PC-3 (cell line): ENCODE measurements at regions not wholly inside any gene's neighbourhood (a gene's known extent, or its start where the extent isn't known, plus 50 kb on each side); places are given as distances from the start of the nearest gene placed in this dataset.

Experiments
- ATAC-seq: fragments of 200-7000 bp; cut with Tn5 transposase; 2 replicates; pipeline ENCODE4 v1.9.1; 2020; ENCODE audit warnings: mild to moderate bottlenecking, moderate library complexity
- BruUV-seq: library from RNA; stranded (reverse); fragments of 400-500 nt; replicated peaks from 2 replicates; lab custom pipeline; 2021; lab: Mats Ljungman, UMichigan
- CTCF ChIA-PET: fragments of 300-600 bp; sonication (Branson Sonifier 250); formaldehyde crosslinking; loops from one replicate; lab custom pipeline; 2022; ENCODE audit warnings: antibody characterized with exemption; lab: Charles Lee
- POLR2A ChIA-PET: fragments of 300-600 bp; sonication (Branson Sonifier 250); formaldehyde crosslinking; loops from one replicate; lab custom pipeline; 2022; ENCODE audit warnings: antibody characterized with exemption; ENCODE audit not compliant: unreplicated experiment; lab: Charles Lee
- DNase-seq: peaks from one replicate; pipeline ENCODE4 v3.0.0-alpha.2; 2015
- H2AFZ ChIP-seq: fragments of 300-600 bp; sonication (generic); 2 replicates; pipeline ENCODE4 v1.6.0; 2016; ENCODE audit warnings: antibody characterized with exemption, low read length
- H3F3A ChIP-seq: fragments of 300-600 bp; sonication (generic); one replicate; pipeline ENCODE4 v1.6.0; 2017; ENCODE audit warnings: antibody characterized with exemption, low read length, control low read depth, mild to moderate bottlenecking; ENCODE audit not compliant: unreplicated experiment
- H3K27ac ChIP-seq: fragments of 300-600 bp; sonication (generic); 2 replicates; pipeline ENCODE4 v1.5.1; 2016; ENCODE audit warnings: mild to moderate bottlenecking, low read length
- H3K27me3 ChIP-seq: fragments of 300-600 bp; sonication (generic); 2 replicates; pipeline ENCODE4 v1.6.1; 2016; ENCODE audit warnings: low read length, mixed read lengths
- H3K36me3 ChIP-seq: fragments of 300-600 bp; sonication (generic); 2 replicates; pipeline ENCODE4 v1.6.1; 2016; ENCODE audit warnings: low read depth, mixed run types, low read length, mixed read lengths
- H3K4me1 ChIP-seq: fragments of 300-600 bp; sonication (generic); 2 replicates; pipeline ENCODE4 v1.5.1; 2016; ENCODE audit warnings: low read length; ENCODE audit not compliant: insufficient read depth
- H3K4me2 ChIP-seq: fragments of 300-600 bp; sonication (generic); 2 replicates; pipeline ENCODE4 v1.6.0; 2016; ENCODE audit warnings: low read length
- H3K4me3 ChIP-seq: fragments of 300-600 bp; sonication (generic); 2 replicates; pipeline ENCODE4 v1.5.1; 2016; ENCODE audit warnings: mild to moderate bottlenecking, low read length, mixed read lengths
- H3K79me2 ChIP-seq: fragments of 300-600 bp; sonication (generic); 2 replicates; pipeline ENCODE4 v1.6.1; 2017; ENCODE audit warnings: low read length, mixed read lengths
- H3K9ac ChIP-seq: fragments of 300-600 bp; sonication (generic); 2 replicates; pipeline ENCODE4 v1.6.0; 2016; ENCODE audit warnings: mild to moderate bottlenecking, low read length
- H3K9me2 ChIP-seq: fragments of 300-600 bp; sonication (generic); replicated peaks from 2 replicates; pipeline ENCODE4 v1.6.1; 2016; ENCODE audit warnings: mixed run types, low read length, mixed read lengths
- H3K9me3 ChIP-seq: fragments of 300-600 bp; sonication (generic); 2 replicates; pipeline ENCODE4 v1.6.1; 2016; ENCODE audit warnings: low read length, mixed read lengths
- H4K20me1 ChIP-seq: fragments of 300-600 bp; sonication (generic); 2 replicates; pipeline ENCODE4 v1.6.1; 2016; ENCODE audit warnings: low read length, mixed read lengths
- EZH2 ChIP-seq: fragments of 300-600 bp; sonication (generic); IDR thresholded peaks from one replicate; pipeline ENCODE4 v1.6.1; 2017; ENCODE audit warnings: antibody characterized with exemption, mild to moderate bottlenecking, low read length; ENCODE audit not compliant: unreplicated experiment
- EZH2phosphoT487 ChIP-seq: fragments of 300-600 bp; sonication (generic); IDR thresholded peaks from 2 replicates; pipeline ENCODE4 v1.6.1; 2018; ENCODE audit warnings: mild to moderate bottlenecking, antibody characterized with exemption, low read length, borderline replicate concordance
- intact Hi-C: fragments of 100-400 bp; cut with micrococcal nuclease; formaldehyde crosslinking; loops from 2 replicates; pipeline ENCODE4 v1.9.0; 2023
- TF ChIP-seq, protein P1 (sequence below): fragments of 300-600 bp; sonication (generic); conservative IDR thresholded peaks from 2 replicates; pipeline ENCODE4 v1.5.1; 2017; ENCODE audit warnings: antibody characterized with exemption, low read depth, mild to moderate bottlenecking, low read length

DNA sequence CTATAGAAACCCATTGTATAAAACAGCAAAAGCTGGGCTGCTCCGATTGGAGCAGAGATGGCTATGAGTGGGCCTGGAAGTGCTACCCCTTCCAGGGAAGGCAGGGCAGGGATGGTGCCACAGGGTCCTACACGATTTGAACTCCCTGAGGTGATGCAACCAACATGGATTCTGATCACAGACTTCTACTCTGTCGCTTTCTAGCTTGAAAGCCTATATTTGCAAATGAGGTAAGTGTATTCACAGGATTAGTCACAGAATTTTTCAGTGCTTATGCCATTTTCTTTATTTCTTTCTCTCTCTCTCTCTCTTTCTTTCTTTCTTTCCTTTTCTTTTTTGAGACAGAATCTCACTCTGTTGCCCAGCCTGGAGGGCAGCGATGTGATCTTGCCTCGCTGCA is 179.0 kb downstream of the SPRY2 start:
- Histone ChIP-seq H3K36me3 (no peaks in the 10 kb centered on the region), H3F3A (no peaks in the 10 kb centered on the region), H3K27me3 (no peaks in the 10 kb centered on the region), H3K9me2 (no peaks in the 10 kb centered on the region), H2AFZ (no peak overlapping the region), H3K9ac (no peak overlapping the region), H3K27ac (no peak overlapping the region), H3K4me1 (no peaks in the 10 kb centered on the region), H3K4me2 (no peak overlapping the region), H3K4me3 (no peak overlapping the region), H4K20me1 (no peaks in the 10 kb centered on the region), H3K79me2 (no peaks in the 10 kb centered on the region), H3K9me3 (no peaks in the 10 kb centered on the region)
- intact Hi-C loops, result no loop called here
- BruUV-seq, result no TSS peak
- no peak for DNase-seq
- ChIA-PET CTCF (no interaction called here), POLR2A (no interaction called here)
- no peak for ATAC-seq
- no peak for TF ChIP-seq EZH2phosphoT487
- TF ChIP-seq, protein P1, sequence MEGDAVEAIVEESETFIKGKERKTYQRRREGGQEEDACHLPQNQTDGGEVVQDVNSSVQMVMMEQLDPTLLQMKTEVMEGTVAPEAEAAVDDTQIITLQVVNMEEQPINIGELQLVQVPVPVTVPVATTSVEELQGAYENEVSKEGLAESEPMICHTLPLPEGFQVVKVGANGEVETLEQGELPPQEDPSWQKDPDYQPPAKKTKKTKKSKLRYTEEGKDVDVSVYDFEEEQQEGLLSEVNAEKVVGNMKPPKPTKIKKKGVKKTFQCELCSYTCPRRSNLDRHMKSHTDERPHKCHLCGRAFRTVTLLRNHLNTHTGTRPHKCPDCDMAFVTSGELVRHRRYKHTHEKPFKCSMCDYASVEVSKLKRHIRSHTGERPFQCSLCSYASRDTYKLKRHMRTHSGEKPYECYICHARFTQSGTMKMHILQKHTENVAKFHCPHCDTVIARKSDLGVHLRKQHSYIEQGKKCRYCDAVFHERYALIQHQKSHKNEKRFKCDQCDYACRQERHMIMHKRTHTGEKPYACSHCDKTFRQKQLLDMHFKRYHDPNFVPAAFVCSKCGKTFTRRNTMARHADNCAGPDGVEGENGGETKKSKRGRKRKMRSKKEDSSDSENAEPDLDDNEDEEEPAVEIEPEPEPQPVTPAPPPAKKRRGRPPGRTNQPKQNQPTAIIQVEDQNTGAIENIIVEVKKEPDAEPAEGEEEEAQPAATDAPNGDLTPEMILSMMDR, result no peak
- TF ChIP-seq EZH2, result no peak

DNA sequence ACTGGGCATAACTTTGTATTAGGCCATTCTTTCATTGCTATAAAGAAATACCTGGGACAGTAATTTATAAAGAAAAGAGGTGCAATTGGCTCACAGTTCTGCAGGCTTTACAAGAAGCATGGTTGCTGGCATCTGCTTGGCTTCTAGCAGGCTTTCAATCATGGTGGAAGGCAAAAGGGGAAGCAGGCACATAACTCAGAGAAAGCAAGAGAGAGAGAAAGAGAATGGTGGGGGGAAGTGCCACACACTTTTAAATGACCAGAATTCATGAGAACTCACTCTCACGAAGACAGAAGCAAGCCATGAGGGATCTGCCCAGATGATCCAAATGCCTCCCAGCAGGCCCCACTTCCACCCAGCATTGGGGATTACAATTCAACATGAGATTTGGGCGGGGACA is 179.7 kb downstream of the SPRY2 start:
- POLR2A ChIA-PET, result no interaction called here
- Histone ChIP-seq H3K4me1 (no peaks in the 10 kb centered on the region), H3K9me3 (no peaks in the 10 kb centered on the region), H3K9ac (no peak overlapping the region), H3K36me3 (no peaks in the 10 kb centered on the region), H3K27ac (no peak overlapping the region), H3F3A (no peaks in the 10 kb centered on the region), H3K79me2 (no peaks in the 10 kb centered on the region), H3K9me2 (no peaks in the 10 kb centered on the region), H2AFZ (no peak overlapping the region), H3K4me2 (no peak overlapping the region), H4K20me1 (no peaks in the 10 kb centered on the region), H3K4me3 (no peak overlapping the region), H3K27me3 (no peaks in the 10 kb centered on the region)
- no TSS peak for BruUV-seq
- CTCF ChIA-PET, result no interaction called here
- intact Hi-C loops, result no loop called here
- no peak for TF ChIP-seq EZH2phosphoT487
- TF ChIP-seq, protein P1, result no peak
- ATAC-seq (no peak), DNase-seq (no peak)

DNA sequence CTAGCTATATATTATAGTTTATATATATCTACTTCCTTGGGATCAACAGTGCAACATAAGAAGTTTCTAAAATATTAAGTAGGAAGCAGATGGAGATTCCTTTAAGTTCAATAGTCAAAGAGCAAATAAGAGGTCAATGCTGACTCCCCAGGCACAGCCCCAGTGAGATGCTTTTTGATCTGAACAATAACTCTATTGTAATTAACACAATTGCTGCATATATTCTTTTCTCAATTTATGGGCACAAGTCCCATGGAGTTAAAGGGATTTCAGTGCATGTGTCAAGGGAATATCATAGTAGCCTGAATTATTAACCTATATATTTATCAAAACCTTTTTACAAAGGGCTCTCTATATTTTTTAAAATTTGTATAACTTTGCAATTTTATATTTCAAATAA is 180.8 kb downstream of the SPRY2 start:
- no peaks in the 10 kb centered on the region for H3F3A ChIP-seq
- ChIA-PET POLR2A (no interaction called here), CTCF (no interaction called here)
- H3K27me3 ChIP-seq, result no peaks in the 10 kb centered on the region
- BruUV-seq, result no TSS peak
- H3K9me3 ChIP-seq, result no peaks in the 10 kb centered on the region
- intact Hi-C loops, result no loop called here
- H3K4me2 ChIP-seq, result no peak overlapping the region
- H3K36me3 ChIP-seq, result no peaks in the 10 kb centered on the region
- H3K9me2 ChIP-seq, result no peaks in the 10 kb centered on the region
- H3K27ac ChIP-seq, result no peak overlapping the region
- DNase-seq, result no peak
- no peaks in the 10 kb centered on the region for H3K79me2 ChIP-seq
- H4K20me1 ChIP-seq, result no peaks in the 10 kb centered on the region
- ATAC-seq, result no peak
- TF ChIP-seq EZH2 (no peak), EZH2phosphoT487 (no peak)
- TF ChIP-seq, protein P1, result no peak
- H3K9ac ChIP-seq, result no peak overlapping the region
- no peak overlapping the region for H3K4me3 ChIP-seq
- no peak overlapping the region for H2AFZ ChIP-seq
- H3K4me1 ChIP-seq, result no peaks in the 10 kb centered on the region
